HEK293T (cell line): ENCODE measurements at regions not wholly inside any gene's neighbourhood (a gene's known extent, or its start where the extent isn't known, plus 50 kb on each side); places are given as distances from the start of the nearest gene placed in this dataset.

Experiments
- CTBP1 ChIP-seq: fragments of 450-650 bp; IDR thresholded peaks from 2 replicates; pipeline ENCODE4 v1.6.1; 2016; ENCODE audit warnings: borderline replicate concordance
- FOXA1 ChIP-seq: fragments of 450-650 bp; IDR thresholded peaks from 2 replicates; pipeline ENCODE4 v1.6.1; 2016; ENCODE audit warnings: mild to moderate bottlenecking
- HDGF ChIP-seq: fragments of 450-650 bp; IDR thresholded peaks from 2 replicates; pipeline ENCODE4 v1.6.1; 2017; ENCODE audit warnings: antibody characterized with exemption, borderline replicate concordance

DNA sequence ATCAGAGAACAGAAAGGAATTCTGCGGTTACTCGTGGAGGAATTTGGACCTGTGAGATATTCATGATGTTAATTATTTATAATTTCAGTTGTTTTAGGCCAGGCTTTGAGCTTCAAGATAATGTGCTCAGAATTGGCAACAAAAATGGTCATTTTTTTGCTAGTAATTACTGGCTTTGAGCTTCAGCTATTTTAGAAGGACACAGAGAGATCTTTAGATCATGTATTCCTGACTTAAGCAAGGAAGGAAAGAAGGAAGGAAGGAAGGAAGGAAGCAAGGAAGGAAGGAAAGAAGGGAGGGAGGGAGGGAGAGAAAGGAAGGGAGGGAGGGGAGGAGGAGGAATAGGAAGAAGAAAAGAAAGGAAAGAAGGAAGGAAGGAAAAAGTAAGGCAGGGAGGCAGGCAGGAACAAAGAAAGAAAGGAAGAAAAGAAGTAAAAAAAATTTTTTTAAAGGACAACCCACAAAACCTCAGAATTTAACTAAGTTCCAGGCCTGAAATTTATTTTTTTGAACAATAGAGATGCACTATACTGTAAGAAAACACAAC lies 277.9 kb upstream of the KLF3 start:
- TF ChIP-seq CTBP1: no peak
- TF ChIP-seq HDGF: no peak
- no peak for TF ChIP-seq FOXA1
